ENCODE measurements at regions not wholly inside any gene's neighbourhood (a gene's known extent, or its start where the extent isn't known, plus 50 kb on each side); places are given as distances from the start of the nearest gene placed in this dataset.

DNA sequence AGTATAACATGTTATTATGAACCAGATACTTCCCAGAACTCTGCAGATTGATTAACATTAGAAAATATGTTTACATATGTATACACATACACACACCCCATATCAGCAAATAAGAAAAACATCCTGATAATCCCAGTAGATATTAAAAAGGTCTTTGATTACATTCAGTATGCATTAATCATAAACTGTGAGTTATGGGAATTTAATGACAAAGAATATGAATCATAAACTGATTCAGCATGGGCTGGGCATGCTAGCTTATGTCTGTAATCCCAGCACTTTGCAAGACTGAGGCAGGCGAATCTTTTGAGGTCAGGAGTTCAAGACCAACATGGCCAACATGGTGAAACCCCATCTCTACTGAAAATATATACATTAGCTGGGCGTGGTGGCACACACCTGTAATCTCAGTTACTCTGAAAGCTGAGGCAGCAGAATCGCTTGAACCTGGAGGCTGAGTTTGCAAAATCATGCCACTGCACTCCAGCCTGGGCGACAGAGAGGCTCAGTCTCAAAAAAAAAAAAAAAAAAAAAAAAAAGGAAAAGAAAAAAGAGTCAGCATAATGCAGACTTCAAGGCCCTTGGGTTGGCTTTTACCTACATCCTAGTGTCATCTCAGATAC is 581.9 kb upstream of the PRR20A start:
- no peak for TF ChIP-seq POLR2A (IDR thresholded peaks at IDR 0.05)
- TF ChIP-seq POLR2AphosphoS5 (IDR thresholded peaks at IDR 0.05): no peak
- no peak for TF ChIP-seq EP300 (IDR thresholded peaks at IDR 0.05)
- TF ChIP-seq, protein P1, sequence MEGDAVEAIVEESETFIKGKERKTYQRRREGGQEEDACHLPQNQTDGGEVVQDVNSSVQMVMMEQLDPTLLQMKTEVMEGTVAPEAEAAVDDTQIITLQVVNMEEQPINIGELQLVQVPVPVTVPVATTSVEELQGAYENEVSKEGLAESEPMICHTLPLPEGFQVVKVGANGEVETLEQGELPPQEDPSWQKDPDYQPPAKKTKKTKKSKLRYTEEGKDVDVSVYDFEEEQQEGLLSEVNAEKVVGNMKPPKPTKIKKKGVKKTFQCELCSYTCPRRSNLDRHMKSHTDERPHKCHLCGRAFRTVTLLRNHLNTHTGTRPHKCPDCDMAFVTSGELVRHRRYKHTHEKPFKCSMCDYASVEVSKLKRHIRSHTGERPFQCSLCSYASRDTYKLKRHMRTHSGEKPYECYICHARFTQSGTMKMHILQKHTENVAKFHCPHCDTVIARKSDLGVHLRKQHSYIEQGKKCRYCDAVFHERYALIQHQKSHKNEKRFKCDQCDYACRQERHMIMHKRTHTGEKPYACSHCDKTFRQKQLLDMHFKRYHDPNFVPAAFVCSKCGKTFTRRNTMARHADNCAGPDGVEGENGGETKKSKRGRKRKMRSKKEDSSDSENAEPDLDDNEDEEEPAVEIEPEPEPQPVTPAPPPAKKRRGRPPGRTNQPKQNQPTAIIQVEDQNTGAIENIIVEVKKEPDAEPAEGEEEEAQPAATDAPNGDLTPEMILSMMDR (IDR thresholded peaks at IDR 0.05): no peak
- Histone ChIP-seq H3K27me3 (no peaks in the 10 kb centered on the region), H3K9me3 (no peaks in the 10 kb centered on the region), H3K27ac (no peak overlapping the region), H3K4me1 (no peaks in the 10 kb centered on the region), H3K4me3 (no peak overlapping the region), H3K36me3 (no peaks in the 10 kb centered on the region)
- 66 to 79% methylated on average over 4 of the region's 4 CpGs for whole genome bisulfite sequencing, 2 donors
- intact Hi-C loops (cut with DNase I): no loop called here
- DNase-seq: no peak

DNA sequence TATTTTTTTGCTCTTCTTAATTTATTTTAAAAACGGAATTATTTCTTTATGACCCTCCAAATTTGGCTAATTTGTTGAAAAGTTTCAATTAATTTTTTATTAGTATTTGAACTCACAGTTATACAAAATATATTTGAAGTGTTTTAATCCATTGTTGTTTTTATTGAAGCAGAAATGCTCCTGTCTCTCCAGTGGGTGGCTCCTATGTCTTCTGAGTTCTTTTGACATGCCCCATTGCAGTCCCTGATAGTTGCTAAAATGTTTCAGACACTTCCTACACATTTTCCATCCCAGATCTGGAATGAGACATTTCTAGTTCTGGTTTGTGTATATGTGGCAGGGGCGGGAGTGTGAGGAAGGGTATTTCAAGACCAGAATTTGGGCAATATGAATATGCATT is 579.4 kb upstream of the PRR20A start:
- Histone ChIP-seq H3K27ac (no peak overlapping the region), H3K4me1 (no peaks in the 10 kb centered on the region), H3K4me3 (no peak overlapping the region), H3K36me3 (no peaks in the 10 kb centered on the region), H3K9me3 (no peaks in the 10 kb centered on the region), H3K27me3 (no peaks in the 10 kb centered on the region)
- WGBS, 2 donors: 74 to 82% methylated on average over 2 of the region's 2 CpGs
- TF ChIP-seq, protein P1 (IDR thresholded peaks at IDR 0.05): no peak
- TF ChIP-seq POLR2A (IDR thresholded peaks at IDR 0.05) (no peak), EP300 (IDR thresholded peaks at IDR 0.05) (no peak), POLR2AphosphoS5 (IDR thresholded peaks at IDR 0.05) (no peak)
- DNase-seq: no peak
- intact Hi-C loops (cut with DNase I): no loop called here

DNA sequence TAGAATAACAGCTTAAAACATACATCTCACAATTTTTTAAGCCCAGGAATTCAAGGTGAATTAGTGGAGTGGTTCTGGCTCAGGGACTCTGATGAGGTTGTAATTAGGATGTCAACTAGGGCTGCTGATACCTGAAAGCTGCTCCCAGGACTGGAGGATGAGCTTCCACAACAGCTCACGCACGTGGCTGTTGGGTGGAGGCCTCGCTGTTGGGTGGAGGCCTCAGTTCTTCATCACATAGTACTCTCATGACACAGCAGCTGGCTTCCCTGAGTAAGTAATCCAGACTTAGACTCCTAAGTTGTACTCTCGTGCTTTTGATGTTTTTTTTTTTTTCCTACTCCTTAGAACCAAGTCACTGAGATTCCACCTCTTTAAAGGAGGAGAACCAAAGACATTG is 577.1 kb upstream of the PRR20A start:
- no peak for DNase-seq
- intact Hi-C loops (cut with DNase I): no loop called here
- Histone ChIP-seq H3K27me3 (no peaks in the 10 kb centered on the region), H3K27ac (no peak overlapping the region), H3K4me1 (no peaks in the 10 kb centered on the region), H3K9me3 (no peaks in the 10 kb centered on the region), H3K4me3 (no peak overlapping the region), H3K36me3 (no peaks in the 10 kb centered on the region)
- 54 to 74% methylated on average over 4 of the region's 4 CpGs for WGBS, 2 donors
- TF ChIP-seq EP300 (IDR thresholded peaks at IDR 0.05) (no peak), POLR2A (IDR thresholded peaks at IDR 0.05) (no peak), POLR2AphosphoS5 (IDR thresholded peaks at IDR 0.05) (no peak)
- TF ChIP-seq, protein P1 (IDR thresholded peaks at IDR 0.05): no peak

DNA sequence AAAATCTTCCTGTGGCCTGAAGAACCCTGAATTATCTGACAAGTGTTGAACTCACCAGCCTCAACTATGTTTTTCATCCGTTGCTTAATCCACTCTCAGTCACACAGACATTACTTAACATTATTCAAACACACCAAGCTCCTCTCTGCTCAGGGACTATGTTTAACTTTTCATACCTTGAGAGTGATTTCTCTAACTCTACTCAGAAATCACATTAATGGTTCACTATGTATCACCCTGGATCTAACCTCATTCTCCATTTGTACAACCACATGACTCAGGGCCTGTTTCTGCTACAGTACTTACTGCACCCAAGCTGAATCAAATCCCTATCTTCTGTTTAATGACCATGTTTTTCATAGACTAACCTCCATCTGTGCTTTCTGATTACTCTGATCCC is 553.7 kb upstream of the PRR20A start:
- no peak for DNase-seq
- no peaks in the 10 kb centered on the region for H3K36me3 ChIP-seq
- no peak overlapping the region for H3K4me3 ChIP-seq
- peaks cover 0 to 2% (median 0%) of the 10 kb centered on the region in 4 donors for H3K9me3 ChIP-seq
- no peaks in the 10 kb centered on the region for H3K27me3 ChIP-seq
- 76 to 86% methylated on average over 1 of the region's 1 CpG for WGBS, 2 donors
- TF ChIP-seq, protein P1 (IDR thresholded peaks at IDR 0.05): no peak
- TF ChIP-seq EP300 (IDR thresholded peaks at IDR 0.05) (no peak), POLR2A (IDR thresholded peaks at IDR 0.05) (no peak), POLR2AphosphoS5 (IDR thresholded peaks at IDR 0.05) (no peak)
- intact Hi-C loops (cut with DNase I): no loop called here
- no peak overlapping the region for H3K27ac ChIP-seq
- no peaks in the 10 kb centered on the region for H3K4me1 ChIP-seq

DNA sequence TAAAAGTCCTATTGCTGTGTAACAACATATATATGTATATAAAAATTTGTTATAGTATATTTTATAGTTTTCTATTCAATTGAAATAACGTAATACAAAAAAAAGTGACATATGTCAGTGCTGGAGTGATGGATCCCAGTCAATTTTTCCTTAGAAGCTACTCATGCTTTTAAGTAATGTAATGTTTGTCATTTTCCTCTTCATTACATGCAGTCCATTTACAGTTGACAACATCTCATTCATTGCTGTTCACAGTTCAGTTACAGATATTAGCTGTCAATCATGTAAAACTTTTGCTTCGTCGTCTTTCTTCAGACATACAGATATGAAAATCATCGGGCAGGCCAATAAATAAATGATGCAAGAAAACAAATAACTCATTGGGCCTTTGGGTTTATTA is 525.1 kb upstream of the PRR20A start:
- Histone ChIP-seq H3K27ac (no peak overlapping the region), H3K9me3 (peaks cover 0 to 4% (median under 1%) of the 10 kb centered on the region in 4 donors), H3K36me3 (no peaks in the 10 kb centered on the region), H3K4me3 (no peak overlapping the region), H3K27me3 (no peaks in the 10 kb centered on the region), H3K4me1 (no peaks in the 10 kb centered on the region)
- intact Hi-C loops (cut with DNase I): no loop called here
- no peak for DNase-seq
- TF ChIP-seq, protein P1 (IDR thresholded peaks at IDR 0.05): no peak
- TF ChIP-seq EP300 (IDR thresholded peaks at IDR 0.05) (no peak), POLR2A (IDR thresholded peaks at IDR 0.05) (no peak), POLR2AphosphoS5 (IDR thresholded peaks at IDR 0.05) (no peak)
- 92 to 93% methylated on average over 4 of the region's 4 CpGs for WGBS, 2 donors

All from sigmoid colon (tissue), 6 donors.